ENCODE measurements at regions not wholly inside any gene's neighbourhood (a gene's known extent, or its start where the extent isn't known, plus 50 kb on each side); places are given as distances from the start of the nearest gene placed in this dataset.

- H3K36me3 ChIP-seq (ENCODE audit: low read depth) = no peaks in the 10 kb centered on the region
- peaks cover 5% of the 10 kb centered on the region for H3K9me3 ChIP-seq
- no peak for TF ChIP-seq CTCF (IDR thresholded peaks at IDR 0.05)
- H3K4me1 ChIP-seq (ENCODE audit: low read depth) = no peaks in the 10 kb centered on the region
- DNase-seq (no peak), ATAC-seq (no peak)
- intact Hi-C loops (cut with DNase I, micrococcal nuclease) = no loop called here
- no peak overlapping the region for H3K4me3 ChIP-seq
These were observed 200.8 kb downstream of the GRIA2 start for GRCh38 chr4:157421365-157421764.

All from mucosa of descending colon (tissue), 3 donors.